ENCODE measurements at regions not wholly inside any gene's neighbourhood (a gene's known extent, or its start where the extent isn't known, plus 50 kb on each side); places are given as distances from the start of the nearest gene placed in this dataset.

GRCh38 chr1:191592039-191592438, 566.2 kb upstream of the RGS18 start:
- no peak for TF ChIP-seq POLR2A (IDR thresholded peaks at IDR 0.05)
- TF ChIP-seq CTCF (IDR thresholded peaks at IDR 0.05), result no peak
- TF ChIP-seq POLR2AphosphoS5 (IDR thresholded peaks at IDR 0.05), result no peak
